SK-N-SH treated with all-trans-retinoic acid at 6 μM for 48 hours (cell line): ENCODE measurements at regions not wholly inside any gene's neighbourhood (a gene's known extent, or its start where the extent isn't known, plus 50 kb on each side); places are given as distances from the start of the nearest gene placed in this dataset.

ENCODE experiments used
- ATAC-seq: fragments of 200-7000 bp; cut with Tn5 transposase; 3 replicates; pipeline ENCODE4 v1.9.1; 2020; ENCODE audit warnings: mild to moderate bottlenecking, moderate library complexity
- ARNTL ChIP-seq: fragments of 450-650 bp; formaldehyde crosslinking; IDR thresholded peaks from 2 replicates; pipeline ENCODE4 v1.5.0; 2020; ENCODE audit warnings: low read depth, mild to moderate bottlenecking, moderate library complexity, borderline replicate concordance
- ESRRG ChIP-seq: fragments of 250-450 bp; sonication (Bioruptor Pico); IDR thresholded peaks from 2 replicates; pipeline ENCODE4 v1.6.1; 2021; ENCODE audit warnings: mild to moderate bottlenecking
- ISL1 ChIP-seq: fragments of 250-450 bp; sonication (Bioruptor Pico); IDR thresholded peaks from 2 replicates; pipeline ENCODE4 v2.1.2; 2022; ENCODE audit warnings: mild to moderate bottlenecking, moderate library complexity
- OSR1 ChIP-seq: fragments of 250-450 bp; sonication (Bioruptor Pico); IDR thresholded peaks from 2 replicates; pipeline ENCODE4 v1.8.0; 2022; ENCODE audit warnings: moderate library complexity, mild to moderate bottlenecking, inconsistent platforms
- PPARA ChIP-seq: fragments of 250-450 bp; sonication (Bioruptor Pico); IDR thresholded peaks from 2 replicates; pipeline ENCODE4 v1.5.0; 2020; ENCODE audit warnings: mild to moderate bottlenecking, borderline replicate concordance
- RARB ChIP-seq: fragments of 250-450 bp; sonication (Bioruptor Pico); IDR thresholded peaks from 2 replicates; pipeline ENCODE4 v1.8.0; 2021; ENCODE audit warnings: mild to moderate bottlenecking, moderate library complexity
- TCF4 ChIP-seq: fragments of 250-450 bp; sonication (Bioruptor Pico); IDR thresholded peaks from 2 replicates; pipeline ENCODE4 v1.8.0; 2021; ENCODE audit warnings: mild to moderate bottlenecking, moderate library complexity, borderline replicate concordance
- TOX ChIP-seq: fragments of 250-450 bp; sonication (Bioruptor Pico); IDR thresholded peaks from 2 replicates; pipeline ENCODE4 v1.8.0; 2021; ENCODE audit warnings: mild to moderate bottlenecking, moderate library complexity, borderline replicate concordance
- ZC3H10 ChIP-seq: fragments of 250-450 bp; sonication (Bioruptor Pico); IDR thresholded peaks from 2 replicates; pipeline ENCODE4 v1.5.1; 2021; ENCODE audit warnings: mild to moderate bottlenecking, moderate library complexity
- ZFP3 ChIP-seq: fragments of 250-450 bp; sonication (Bioruptor Pico); IDR thresholded peaks from 2 replicates; pipeline ENCODE4 v1.5.0; 2020; ENCODE audit warnings: mild to moderate bottlenecking, moderate library complexity
- ZFP30 ChIP-seq: fragments of 450-650 bp; formaldehyde crosslinking; IDR thresholded peaks from 2 replicates; pipeline ENCODE4 v1.5.0; 2022; ENCODE audit warnings: mild to moderate bottlenecking, moderate library complexity
- ZNF565 ChIP-seq: fragments of 450-650 bp; formaldehyde crosslinking; conservative IDR thresholded peaks from 2 replicates; pipeline ENCODE4 v1.5.0; 2020; ENCODE audit warnings: low read depth, mild to moderate bottlenecking, moderate library complexity
- ZNF70 ChIP-seq: fragments of 450-650 bp; formaldehyde crosslinking; IDR thresholded peaks from 2 replicates; pipeline ENCODE4 v1.5.0; 2020; ENCODE audit warnings: mild to moderate bottlenecking, moderate library complexity
- ZNF8 ChIP-seq: fragments of 450-650 bp; formaldehyde crosslinking; IDR thresholded peaks from 2 replicates; pipeline ENCODE4 v1.5.0; 2020; ENCODE audit warnings: mild to moderate bottlenecking, moderate library complexity
- TF ChIP-seq, protein P1 (sequence below): fragments of 250-450 bp; sonication (Bioruptor Pico); IDR thresholded peaks from 2 replicates; pipeline ENCODE4 v1.5.0; 2020; ENCODE audit warnings: mild to moderate bottlenecking, moderate library complexity
- TF ChIP-seq, protein P2 (sequence below): fragments of 250-450 bp; sonication (Bioruptor Pico); IDR thresholded peaks from 2 replicates; pipeline ENCODE4 v1.5.1; 2020; ENCODE audit warnings: low read depth, mild to moderate bottlenecking, moderate library complexity
- TF ChIP-seq, protein P3 (sequence below): fragments of 250-450 bp; sonication (Bioruptor Pico); IDR thresholded peaks from 2 replicates; pipeline ENCODE4 v1.8.0; 2021; ENCODE audit warnings: low read depth, mild to moderate bottlenecking, moderate library complexity, borderline replicate concordance
- TF ChIP-seq, protein P4 (sequence below): fragments of 250-450 bp; sonication (Bioruptor Pico); IDR thresholded peaks from 2 replicates; pipeline ENCODE4 v1.8.0; 2020; ENCODE audit warnings: mild to moderate bottlenecking, moderate library complexity, borderline replicate concordance
- TF ChIP-seq, protein P5 (sequence below): fragments of 250-450 bp; sonication (Bioruptor Pico); IDR thresholded peaks from 2 replicates; pipeline ENCODE4 v1.5.1; 2021; ENCODE audit warnings: mild to moderate bottlenecking, moderate library complexity

- no peak for ATAC-seq
- no peak for TF ChIP-seq ISL1 (CRISPR knock-in tag)
- TF ChIP-seq ESRRG (CRISPR knock-in tag) = no peak
- no peak for TF ChIP-seq ZFP30 (CRISPR knock-in tag)
- TF ChIP-seq RARB (CRISPR knock-in tag) = no peak
- TF ChIP-seq PPARA (CRISPR knock-in tag) = no peak
- TF ChIP-seq, protein P1, sequence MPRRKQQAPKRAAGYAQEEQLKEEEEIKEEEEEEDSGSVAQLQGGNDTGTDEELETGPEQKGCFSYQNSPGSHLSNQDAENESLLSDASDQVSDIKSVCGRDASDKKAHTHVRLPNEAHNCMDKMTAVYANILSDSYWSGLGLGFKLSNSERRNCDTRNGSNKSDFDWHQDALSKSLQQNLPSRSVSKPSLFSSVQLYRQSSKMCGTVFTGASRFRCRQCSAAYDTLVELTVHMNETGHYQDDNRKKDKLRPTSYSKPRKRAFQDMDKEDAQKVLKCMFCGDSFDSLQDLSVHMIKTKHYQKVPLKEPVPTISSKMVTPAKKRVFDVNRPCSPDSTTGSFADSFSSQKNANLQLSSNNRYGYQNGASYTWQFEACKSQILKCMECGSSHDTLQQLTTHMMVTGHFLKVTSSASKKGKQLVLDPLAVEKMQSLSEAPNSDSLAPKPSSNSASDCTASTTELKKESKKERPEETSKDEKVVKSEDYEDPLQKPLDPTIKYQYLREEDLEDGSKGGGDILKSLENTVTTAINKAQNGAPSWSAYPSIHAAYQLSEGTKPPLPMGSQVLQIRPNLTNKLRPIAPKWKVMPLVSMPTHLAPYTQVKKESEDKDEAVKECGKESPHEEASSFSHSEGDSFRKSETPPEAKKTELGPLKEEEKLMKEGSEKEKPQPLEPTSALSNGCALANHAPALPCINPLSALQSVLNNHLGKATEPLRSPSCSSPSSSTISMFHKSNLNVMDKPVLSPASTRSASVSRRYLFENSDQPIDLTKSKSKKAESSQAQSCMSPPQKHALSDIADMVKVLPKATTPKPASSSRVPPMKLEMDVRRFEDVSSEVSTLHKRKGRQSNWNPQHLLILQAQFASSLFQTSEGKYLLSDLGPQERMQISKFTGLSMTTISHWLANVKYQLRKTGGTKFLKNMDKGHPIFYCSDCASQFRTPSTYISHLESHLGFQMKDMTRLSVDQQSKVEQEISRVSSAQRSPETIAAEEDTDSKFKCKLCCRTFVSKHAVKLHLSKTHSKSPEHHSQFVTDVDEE (CRISPR knock-in tag) = no peak
- no peak for TF ChIP-seq ARNTL (CRISPR knock-in tag)
- TF ChIP-seq, all 23 proteins: peak for 0
Measured at GRCh38 chr9:103514767-103515166, 519.6 kb downstream of the CYLC2 start.

DNA sequence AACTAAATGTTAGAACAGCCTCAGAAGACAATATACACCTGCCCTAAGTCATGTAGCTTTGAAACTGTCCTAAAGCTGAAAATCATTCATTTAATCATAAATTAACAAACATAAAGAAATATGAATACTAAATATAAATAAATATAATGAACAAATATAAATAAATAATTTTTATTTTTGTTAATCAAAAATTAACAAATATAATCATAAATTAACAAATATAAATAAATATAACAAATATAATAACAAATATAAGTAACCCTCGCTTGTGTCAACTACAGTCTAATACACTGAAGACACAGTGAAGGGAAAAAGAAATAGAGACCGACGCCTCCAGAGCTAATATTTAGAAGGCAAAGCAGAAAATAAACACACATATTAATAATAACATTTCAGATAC lies 527.3 kb downstream of the CYLC2 start:
- ATAC-seq = no peak
- TF ChIP-seq ARNTL (CRISPR knock-in tag) (no peak), ZC3H10 (CRISPR knock-in tag) (no peak), OSR1 (no peak), ZNF8 (no peak), ZNF70 (CRISPR knock-in tag) (no peak), TOX (CRISPR knock-in tag) (no peak), TCF4 (CRISPR knock-in tag) (no peak), RARB (CRISPR knock-in tag) (no peak)
- TF ChIP-seq, protein P2, sequence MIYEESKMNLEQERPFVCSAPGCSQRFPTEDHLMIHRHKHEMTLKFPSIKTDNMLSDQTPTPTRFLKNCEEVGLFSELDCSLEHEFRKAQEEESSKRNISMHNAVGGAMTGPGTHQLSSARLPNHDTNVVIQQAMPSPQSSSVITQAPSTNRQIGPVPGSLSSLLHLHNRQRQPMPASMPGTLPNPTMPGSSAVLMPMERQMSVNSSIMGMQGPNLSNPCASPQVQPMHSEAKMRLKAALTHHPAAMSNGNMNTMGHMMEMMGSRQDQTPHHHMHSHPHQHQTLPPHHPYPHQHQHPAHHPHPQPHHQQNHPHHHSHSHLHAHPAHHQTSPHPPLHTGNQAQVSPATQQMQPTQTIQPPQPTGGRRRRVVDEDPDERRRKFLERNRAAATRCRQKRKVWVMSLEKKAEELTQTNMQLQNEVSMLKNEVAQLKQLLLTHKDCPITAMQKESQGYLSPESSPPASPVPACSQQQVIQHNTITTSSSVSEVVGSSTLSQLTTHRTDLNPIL (CRISPR knock-in tag) = no peak
- TF ChIP-seq, protein P3, sequence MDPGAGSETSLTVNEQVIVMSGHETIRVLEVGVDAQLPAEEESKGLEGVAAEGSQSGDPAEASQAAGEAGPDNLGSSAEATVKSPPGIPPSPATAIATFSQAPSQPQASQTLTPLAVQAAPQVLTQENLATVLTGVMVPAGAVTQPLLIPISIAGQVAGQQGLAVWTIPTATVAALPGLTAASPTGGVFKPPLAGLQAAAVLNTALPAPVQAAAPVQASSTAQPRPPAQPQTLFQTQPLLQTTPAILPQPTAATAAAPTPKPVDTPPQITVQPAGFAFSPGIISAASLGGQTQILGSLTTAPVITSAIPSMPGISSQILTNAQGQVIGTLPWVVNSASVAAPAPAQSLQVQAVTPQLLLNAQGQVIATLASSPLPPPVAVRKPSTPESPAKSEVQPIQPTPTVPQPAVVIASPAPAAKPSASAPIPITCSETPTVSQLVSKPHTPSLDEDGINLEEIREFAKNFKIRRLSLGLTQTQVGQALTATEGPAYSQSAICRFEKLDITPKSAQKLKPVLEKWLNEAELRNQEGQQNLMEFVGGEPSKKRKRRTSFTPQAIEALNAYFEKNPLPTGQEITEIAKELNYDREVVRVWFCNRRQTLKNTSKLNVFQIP (CRISPR knock-in tag) = no peak
- TF ChIP-seq, protein P4, sequence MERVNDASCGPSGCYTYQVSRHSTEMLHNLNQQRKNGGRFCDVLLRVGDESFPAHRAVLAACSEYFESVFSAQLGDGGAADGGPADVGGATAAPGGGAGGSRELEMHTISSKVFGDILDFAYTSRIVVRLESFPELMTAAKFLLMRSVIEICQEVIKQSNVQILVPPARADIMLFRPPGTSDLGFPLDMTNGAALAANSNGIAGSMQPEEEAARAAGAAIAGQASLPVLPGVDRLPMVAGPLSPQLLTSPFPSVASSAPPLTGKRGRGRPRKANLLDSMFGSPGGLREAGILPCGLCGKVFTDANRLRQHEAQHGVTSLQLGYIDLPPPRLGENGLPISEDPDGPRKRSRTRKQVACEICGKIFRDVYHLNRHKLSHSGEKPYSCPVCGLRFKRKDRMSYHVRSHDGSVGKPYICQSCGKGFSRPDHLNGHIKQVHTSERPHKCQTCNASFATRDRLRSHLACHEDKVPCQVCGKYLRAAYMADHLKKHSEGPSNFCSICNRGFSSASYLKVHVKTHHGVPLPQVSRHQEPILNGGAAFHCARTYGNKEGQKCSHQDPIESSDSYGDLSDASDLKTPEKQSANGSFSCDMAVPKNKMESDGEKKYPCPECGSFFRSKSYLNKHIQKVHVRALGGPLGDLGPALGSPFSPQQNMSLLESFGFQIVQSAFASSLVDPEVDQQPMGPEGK (CRISPR knock-in tag) = no peak

- TF ChIP-seq PPARA (CRISPR knock-in tag) (no peak), ZFP3 (CRISPR knock-in tag) (no peak), ESRRG (CRISPR knock-in tag) (no peak), ZC3H10 (CRISPR knock-in tag) (no peak), ZNF70 (CRISPR knock-in tag) (no peak), RARB (CRISPR knock-in tag) (no peak), ZNF565 (CRISPR knock-in tag) (no peak), TOX (CRISPR knock-in tag) (no peak)
- TF ChIP-seq, protein P4 (CRISPR knock-in tag) = no peak
- TF ChIP-seq, protein P2 (CRISPR knock-in tag) = no peak
- TF ChIP-seq, protein P3 (CRISPR knock-in tag) = no peak
- TF ChIP-seq, protein P5, sequence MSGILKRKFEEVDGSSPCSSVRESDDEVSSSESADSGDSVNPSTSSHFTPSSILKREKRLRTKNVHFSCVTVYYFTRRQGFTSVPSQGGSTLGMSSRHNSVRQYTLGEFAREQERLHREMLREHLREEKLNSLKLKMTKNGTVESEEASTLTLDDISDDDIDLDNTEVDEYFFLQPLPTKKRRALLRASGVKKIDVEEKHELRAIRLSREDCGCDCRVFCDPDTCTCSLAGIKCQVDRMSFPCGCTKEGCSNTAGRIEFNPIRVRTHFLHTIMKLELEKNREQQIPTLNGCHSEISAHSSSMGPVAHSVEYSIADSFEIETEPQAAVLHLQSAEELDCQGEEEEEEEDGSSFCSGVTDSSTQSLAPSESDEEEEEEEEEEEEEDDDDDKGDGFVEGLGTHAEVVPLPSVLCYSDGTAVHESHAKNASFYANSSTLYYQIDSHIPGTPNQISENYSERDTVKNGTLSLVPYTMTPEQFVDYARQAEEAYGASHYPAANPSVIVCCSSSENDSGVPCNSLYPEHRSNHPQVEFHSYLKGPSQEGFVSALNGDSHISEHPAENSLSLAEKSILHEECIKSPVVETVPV = no peak
- ATAC-seq = no peak
Measured at GRCh38 chr9:103530934-103531333, 535.8 kb downstream of the CYLC2 start.
